ENCODE measurements at regions not wholly inside any gene's neighbourhood (a gene's known extent, or its start where the extent isn't known, plus 50 kb on each side); places are given as distances from the start of the nearest gene placed in this dataset.

- H3K4me3 ChIP-seq (ENCODE audit: low read depth, low read length), result no peak overlapping the region
- TF ChIP-seq CTCF (IDR thresholded peaks at IDR 0.05; ENCODE audit: low read depth, low read length), result no peak
- CTCF ChIA-PET, result no interaction called here
- H3K27me3 ChIP-seq (ENCODE audit: control insufficient read depth, insufficient read depth, low read length), result no peaks in the 10 kb centered on the region
- POLR2A ChIA-PET, result no interaction called here
- H3K9me3 ChIP-seq (ENCODE audit: control insufficient read depth, insufficient read depth, low read length), result no peaks in the 10 kb centered on the region
- no peak overlapping the region for H3K27ac ChIP-seq (ENCODE audit: low read depth, low read length)
- DNase-seq (ENCODE audit: low read depth, low spot score), result no peak
These were observed 65.5 kb downstream of the BBS10 start for GRCh38 chr12:76282744-76283143.

GRCh38 chr12:76277480-76277879, 70.7 kb downstream of the BBS10 start:
- ChIA-PET CTCF (interaction anchor here (0.5 to 1.5 kb wide), 3 partner anchors 8 to 306 kb away, joined by 3 to 4 read pairs (median 3); no protein-coding TSS in a partner anchor), POLR2A (interaction anchor here (0.6 to 1.5 kb wide), 4 partner anchors 11 to 71 kb away, joined by 3 to 8 read pairs (median 4); partner anchors contain the start of gene BBS10)
- peak; percentile 67 for DNase-seq (ENCODE audit: low read depth, low spot score)
- Histone ChIP-seq H3K9me3 (ENCODE audit: control insufficient read depth, insufficient read depth, low read length) (no peaks in the 10 kb centered on the region), H3K27me3 (ENCODE audit: control insufficient read depth, insufficient read depth, low read length) (no peaks in the 10 kb centered on the region), H3K4me3 (ENCODE audit: low read depth, low read length) (no peak overlapping the region), H3K27ac (ENCODE audit: low read depth, low read length) (peak overlapping the region; percentile 55)
- TF ChIP-seq CTCF (IDR thresholded peaks at IDR 0.05; ENCODE audit: low read depth, low read length), result no peak

- ChIA-PET POLR2A (interaction anchor here (0.8 to 1.5 kb wide), 3 partner anchors 10 to 18 kb away, joined by 3 to 8 read pairs (median 3); no protein-coding TSS in a partner anchor), CTCF (interaction anchor here (0.5 to 1.5 kb wide), 2 partner anchors 9 to 222 kb away, joined by 3 to 4 read pairs; no protein-coding TSS in a partner anchor)
- TF ChIP-seq CTCF (IDR thresholded peaks at IDR 0.05; ENCODE audit: low read depth, low read length), result no peak
- Histone ChIP-seq H3K27me3 (ENCODE audit: control insufficient read depth, insufficient read depth, low read length) (no peaks in the 10 kb centered on the region), H3K9me3 (ENCODE audit: control insufficient read depth, insufficient read depth, low read length) (no peaks in the 10 kb centered on the region), H3K4me3 (ENCODE audit: low read depth, low read length) (no peak overlapping the region), H3K27ac (ENCODE audit: low read depth, low read length) (no peak overlapping the region)
- no peak for DNase-seq (ENCODE audit: low read depth, low spot score)
These were observed 71.6 kb downstream of the BBS10 start for GRCh38 chr12:76276499-76277151.

GRCh38 chr12:76275511-76276093, 72.6 kb downstream of the BBS10 start:
- ChIA-PET CTCF (no interaction called here), POLR2A (interaction anchor here (0.8 kb wide), 1 partner anchor 9 kb away, joined by 3 read pairs; no protein-coding TSS in a partner anchor)
- H3K9me3 ChIP-seq (ENCODE audit: control insufficient read depth, insufficient read depth, low read length), result no peaks in the 10 kb centered on the region
- H3K4me3 ChIP-seq (ENCODE audit: low read depth, low read length), result no peak overlapping the region
- H3K27ac ChIP-seq (ENCODE audit: low read depth, low read length), result no peak overlapping the region
- no peaks in the 10 kb centered on the region for H3K27me3 ChIP-seq (ENCODE audit: control insufficient read depth, insufficient read depth, low read length)
- no peak for DNase-seq (ENCODE audit: low read depth, low spot score)
- no peak for TF ChIP-seq CTCF (IDR thresholded peaks at IDR 0.05; ENCODE audit: low read depth, low read length)

- no peak for TF ChIP-seq CTCF (IDR thresholded peaks at IDR 0.05; ENCODE audit: low read depth, low read length)
- no peak overlapping the region for H3K27ac ChIP-seq (ENCODE audit: low read depth, low read length)
- no peak overlapping the region for H3K4me3 ChIP-seq (ENCODE audit: low read depth, low read length)
- POLR2A ChIA-PET, result no interaction called here
- no peaks in the 10 kb centered on the region for H3K9me3 ChIP-seq (ENCODE audit: control insufficient read depth, insufficient read depth, low read length)
- CTCF ChIA-PET, result no interaction called here
- DNase-seq (ENCODE audit: low read depth, low spot score), result no peak
- no peaks in the 10 kb centered on the region for H3K27me3 ChIP-seq (ENCODE audit: control insufficient read depth, insufficient read depth, low read length)
These were observed 73.7 kb downstream of the BBS10 start for GRCh38 chr12:76274420-76275083.

Data from AG04450 (cell line).